ENCODE measurements at regions not wholly inside any gene's neighbourhood (a gene's known extent, or its start where the extent isn't known, plus 50 kb on each side); places are given as distances from the start of the nearest gene placed in this dataset.

GRCh38 chr18:14974576-14974975 lies 226.6 kb downstream of the ANKRD30B start:
- TF ChIP-seq CTCF (IDR thresholded peaks at IDR 0.05): no peak
- no peak for TF ChIP-seq POLR2A (IDR thresholded peaks at IDR 0.05)

All from Peyer's patch (tissue), 4 donors.